AG09319 (cell line): ENCODE measurements at regions not wholly inside any gene's neighbourhood (a gene's known extent, or its start where the extent isn't known, plus 50 kb on each side); places are given as distances from the start of the nearest gene placed in this dataset.

ENCODE experiments used
- DNase-seq: peaks from one replicate; pipeline ENCODE4 v3.0.0-alpha.2; 2010; ENCODE audit warnings: low read depth; ENCODE audit errors: extremely low read depth
- TF ChIP-seq, protein P1 (sequence below): IDR thresholded peaks from 2 replicates; pipeline ENCODE4 v1.5.1; 2011; ENCODE audit warnings: low read depth, mild to moderate bottlenecking, inconsistent platforms, low read length, moderate library complexity

DNA sequence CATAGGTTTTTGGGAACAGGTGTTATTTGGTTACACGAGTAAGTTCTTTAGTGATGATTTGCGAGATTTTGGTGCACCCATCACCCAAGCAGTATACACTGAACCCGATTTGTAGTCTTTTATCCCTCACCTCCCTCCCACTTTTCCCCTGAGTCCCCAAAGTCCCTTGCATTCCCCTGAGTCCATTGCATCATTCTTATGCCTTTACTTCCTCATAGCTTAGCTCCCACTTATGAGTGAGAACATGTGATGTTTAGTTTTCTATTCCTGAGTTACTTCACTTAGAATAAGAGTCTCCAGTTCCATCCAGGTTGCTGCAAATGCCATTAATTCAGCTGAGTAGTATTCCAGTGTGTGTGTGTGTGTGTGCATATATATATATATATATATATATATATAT is 97.2 kb upstream of the EDNRB start:
- DNase-seq = no peak

DNA sequence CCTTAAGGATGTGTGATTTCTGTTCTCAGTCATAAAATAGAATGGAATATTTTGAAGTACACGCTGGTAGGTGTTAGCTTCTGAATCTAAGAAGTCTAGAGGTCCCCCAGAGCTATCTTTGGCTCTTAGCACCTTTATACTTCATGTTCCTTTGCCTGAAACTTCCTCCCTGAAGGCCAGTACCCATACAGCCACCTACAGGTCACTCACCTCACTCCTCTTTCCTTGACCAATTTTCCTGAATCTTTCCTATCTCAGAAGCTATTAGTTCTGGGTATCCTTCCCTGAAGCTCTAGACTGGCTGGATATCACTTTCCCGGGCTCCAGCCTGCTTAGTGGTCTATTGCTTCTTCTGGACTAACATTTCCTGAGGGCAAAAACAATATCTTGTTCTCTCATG is 93.4 kb upstream of the EDNRB start:
- TF ChIP-seq, protein P1, sequence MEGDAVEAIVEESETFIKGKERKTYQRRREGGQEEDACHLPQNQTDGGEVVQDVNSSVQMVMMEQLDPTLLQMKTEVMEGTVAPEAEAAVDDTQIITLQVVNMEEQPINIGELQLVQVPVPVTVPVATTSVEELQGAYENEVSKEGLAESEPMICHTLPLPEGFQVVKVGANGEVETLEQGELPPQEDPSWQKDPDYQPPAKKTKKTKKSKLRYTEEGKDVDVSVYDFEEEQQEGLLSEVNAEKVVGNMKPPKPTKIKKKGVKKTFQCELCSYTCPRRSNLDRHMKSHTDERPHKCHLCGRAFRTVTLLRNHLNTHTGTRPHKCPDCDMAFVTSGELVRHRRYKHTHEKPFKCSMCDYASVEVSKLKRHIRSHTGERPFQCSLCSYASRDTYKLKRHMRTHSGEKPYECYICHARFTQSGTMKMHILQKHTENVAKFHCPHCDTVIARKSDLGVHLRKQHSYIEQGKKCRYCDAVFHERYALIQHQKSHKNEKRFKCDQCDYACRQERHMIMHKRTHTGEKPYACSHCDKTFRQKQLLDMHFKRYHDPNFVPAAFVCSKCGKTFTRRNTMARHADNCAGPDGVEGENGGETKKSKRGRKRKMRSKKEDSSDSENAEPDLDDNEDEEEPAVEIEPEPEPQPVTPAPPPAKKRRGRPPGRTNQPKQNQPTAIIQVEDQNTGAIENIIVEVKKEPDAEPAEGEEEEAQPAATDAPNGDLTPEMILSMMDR = no peak

More for the DNA sequence above, 97.2 kb upstream of the EDNRB start:
- TF ChIP-seq, protein P1 = no peak

DNA sequence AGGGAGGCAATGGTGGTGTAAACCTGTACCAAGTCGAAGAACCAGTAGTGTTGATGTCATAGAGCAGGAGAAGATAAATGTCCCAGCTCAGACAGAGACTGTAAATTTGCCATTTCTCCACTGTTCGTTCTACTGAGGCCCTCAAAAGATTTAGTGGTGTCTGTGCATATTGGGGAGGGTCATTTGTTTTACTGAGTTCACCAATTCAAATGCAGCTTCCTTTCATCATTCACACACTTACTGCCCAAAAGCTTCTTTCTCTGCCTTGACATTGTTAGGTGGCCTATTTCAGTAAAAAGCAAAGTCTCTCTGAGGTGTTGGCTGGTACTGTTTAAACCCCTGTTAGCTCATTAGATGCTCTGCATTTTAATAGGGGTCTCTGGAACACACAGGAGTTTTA is 86.2 kb upstream of the EDNRB start:
- no peak for DNase-seq
- TF ChIP-seq, protein P1 = no peak

More for the DNA sequence above, 93.4 kb upstream of the EDNRB start:
- DNase-seq = no peak

DNA sequence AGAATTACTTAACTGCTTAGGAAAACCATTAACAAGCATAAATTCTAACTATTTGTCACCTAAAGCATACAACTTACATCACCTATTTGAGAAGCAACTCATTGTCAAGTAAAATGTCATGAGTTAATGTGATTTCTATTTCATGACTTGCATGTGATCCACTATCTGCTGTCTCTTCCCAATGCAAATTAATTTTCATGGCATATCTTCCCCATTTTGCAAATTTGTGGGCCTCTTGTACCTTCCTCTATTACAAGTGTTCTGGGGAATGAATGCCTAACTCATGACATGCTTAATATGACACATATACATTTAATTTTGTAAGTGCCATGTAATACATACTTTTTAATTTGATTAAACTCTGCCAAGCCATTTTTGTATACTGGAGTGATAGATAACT is 81.1 kb upstream of the EDNRB start:
- TF ChIP-seq, protein P1 = no peak
- DNase-seq = no peak

DNA sequence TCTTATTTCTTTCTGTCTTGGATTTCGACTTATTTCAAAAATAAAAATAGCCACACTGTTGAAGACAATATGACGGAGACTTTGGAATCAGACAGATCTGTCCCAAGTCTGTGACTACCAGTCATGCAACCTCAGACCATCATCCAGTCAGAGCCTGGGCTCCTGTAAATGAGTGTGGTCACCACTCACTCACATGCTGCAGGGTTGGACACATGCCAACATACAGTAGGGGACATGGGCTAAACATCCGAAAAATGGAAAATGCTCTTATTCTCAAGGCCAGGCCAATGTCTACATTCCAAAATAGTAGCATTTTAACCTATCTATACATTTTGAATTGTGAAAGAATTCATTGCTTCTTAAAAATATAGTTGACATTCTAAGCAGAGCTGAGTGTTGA is 75.5 kb upstream of the EDNRB start:
- TF ChIP-seq, protein P1 = no peak
- DNase-seq = no peak

DNA sequence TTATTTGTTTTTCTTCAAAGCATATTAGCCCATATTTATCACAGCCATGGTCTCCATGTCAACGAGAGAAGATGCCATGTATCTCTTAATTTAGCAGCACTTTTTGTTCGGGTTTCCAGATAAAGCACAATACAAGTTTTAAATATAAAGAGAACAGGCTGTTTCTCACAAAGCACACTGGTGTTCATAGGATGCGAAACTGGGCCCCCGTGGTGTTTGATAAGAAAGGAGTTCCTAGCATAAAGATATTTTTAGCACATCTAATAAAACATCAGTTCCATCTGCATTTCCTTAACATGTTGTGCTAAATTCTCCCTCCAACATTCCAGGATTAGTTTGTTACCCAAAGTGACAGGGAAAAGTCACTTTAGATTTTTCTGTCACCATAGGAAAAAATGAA is 72.4 kb upstream of the EDNRB start:
- TF ChIP-seq, protein P1 = no peak

DNA sequence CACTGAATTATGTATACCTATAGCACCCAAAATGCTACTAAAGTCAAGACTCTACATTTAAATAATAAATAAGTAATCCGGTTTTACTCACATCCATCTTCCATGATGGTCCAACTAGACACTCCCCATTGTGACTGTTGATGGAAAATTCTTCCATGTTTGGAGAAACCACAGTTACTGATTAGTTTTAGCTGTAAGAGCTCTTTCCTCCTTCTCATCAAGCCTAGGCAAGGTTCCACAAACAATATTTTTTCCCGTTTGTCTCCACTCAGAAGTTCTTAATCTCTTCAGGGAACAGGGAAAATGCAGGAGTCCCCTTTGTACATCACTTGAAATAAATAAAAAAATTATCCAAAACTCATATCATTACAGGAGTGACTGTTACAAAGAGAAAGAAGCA is 70.7 kb upstream of the EDNRB start:
- TF ChIP-seq, protein P1 = no peak
- no peak for DNase-seq

More for the DNA sequence above, 72.4 kb upstream of the EDNRB start:
- DNase-seq = no peak

DNA sequence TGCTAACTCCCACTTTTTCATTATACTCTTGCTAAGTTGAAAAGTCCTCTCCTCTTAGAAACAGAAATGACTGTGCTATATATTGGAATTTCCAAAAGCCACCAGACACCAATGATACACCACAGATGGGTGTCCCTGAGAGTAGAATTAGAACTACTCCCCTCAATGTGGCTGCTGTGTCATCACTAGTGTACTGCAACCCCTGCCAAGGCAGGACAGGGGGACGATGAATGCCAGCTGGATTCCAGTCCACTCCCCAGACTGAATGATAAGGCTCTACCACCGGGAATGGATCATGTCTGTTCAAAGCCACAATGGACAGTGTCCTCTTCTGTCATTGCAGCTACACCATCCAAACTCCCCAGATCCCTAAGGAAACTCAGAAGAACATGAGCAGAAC is 69.7 kb upstream of the EDNRB start:
- DNase-seq = no peak
- TF ChIP-seq, protein P1 = no peak
